Peyer's patch (tissue), 4 donors: ENCODE measurements at regions not wholly inside any gene's neighbourhood (a gene's known extent, or its start where the extent isn't known, plus 50 kb on each side); places are given as distances from the start of the nearest gene placed in this dataset.

Experiments used
- POLR2A ChIP-seq, 2 donors: fragments of 450-650 bp; IDR thresholded peaks; one replicate each; pipeline ENCODE4 v1.5.1; 2017; ENCODE audit warnings: antibody characterized with exemption in 2 of 2, mild to moderate bottlenecking in 2 of 2, moderate library complexity in 2 of 2
- TF ChIP-seq, protein P1 (sequence below), 6 experiments: fragments of 450-650 bp in 4 of 6; fragments of 200-600 bp in 2 of 6; sonication (generic) in 1 of 6; IDR thresholded peaks; one replicate each; pipeline ENCODE4 v1.5.1; 2017 to 2019; ENCODE audit warnings: antibody characterized with exemption in 6 of 6, mild to moderate bottlenecking in 3 of 6, moderate library complexity in 1 of 6

- TF ChIP-seq, protein P1, sequence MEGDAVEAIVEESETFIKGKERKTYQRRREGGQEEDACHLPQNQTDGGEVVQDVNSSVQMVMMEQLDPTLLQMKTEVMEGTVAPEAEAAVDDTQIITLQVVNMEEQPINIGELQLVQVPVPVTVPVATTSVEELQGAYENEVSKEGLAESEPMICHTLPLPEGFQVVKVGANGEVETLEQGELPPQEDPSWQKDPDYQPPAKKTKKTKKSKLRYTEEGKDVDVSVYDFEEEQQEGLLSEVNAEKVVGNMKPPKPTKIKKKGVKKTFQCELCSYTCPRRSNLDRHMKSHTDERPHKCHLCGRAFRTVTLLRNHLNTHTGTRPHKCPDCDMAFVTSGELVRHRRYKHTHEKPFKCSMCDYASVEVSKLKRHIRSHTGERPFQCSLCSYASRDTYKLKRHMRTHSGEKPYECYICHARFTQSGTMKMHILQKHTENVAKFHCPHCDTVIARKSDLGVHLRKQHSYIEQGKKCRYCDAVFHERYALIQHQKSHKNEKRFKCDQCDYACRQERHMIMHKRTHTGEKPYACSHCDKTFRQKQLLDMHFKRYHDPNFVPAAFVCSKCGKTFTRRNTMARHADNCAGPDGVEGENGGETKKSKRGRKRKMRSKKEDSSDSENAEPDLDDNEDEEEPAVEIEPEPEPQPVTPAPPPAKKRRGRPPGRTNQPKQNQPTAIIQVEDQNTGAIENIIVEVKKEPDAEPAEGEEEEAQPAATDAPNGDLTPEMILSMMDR (IDR thresholded peaks at IDR 0.05), result no peak
- no peak for TF ChIP-seq POLR2A (IDR thresholded peaks at IDR 0.05)
Observed at GRCh38 chr6:1062786-1063545, 248.9 kb upstream of the FOXQ1 start.
